GM12878 (cell line): ENCODE measurements at regions not wholly inside any gene's neighbourhood (a gene's known extent, or its start where the extent isn't known, plus 50 kb on each side); places are given as distances from the start of the nearest gene placed in this dataset.

Experiments
- ATAC-seq: fragments of 200-7000 bp; cut with Tn5 transposase; 3 replicates; pipeline ENCODE4 v1.9.1; 2020; ENCODE audit warnings: mild to moderate bottlenecking, moderate library complexity
- BruUV-seq: library from RNA; stranded (reverse); fragments of 400-500 nt; replicated peaks from 2 replicates; lab custom pipeline; 2021; lab: Mats Ljungman, UMichigan
- CTCF ChIA-PET: fragments of 300-600 bp; sonication (Branson Sonifier 250); formaldehyde crosslinking; extraction: SDS; loops from one replicate; lab custom pipeline; 2021; ENCODE audit warnings: inconsistent platforms; lab: Yijun Ruan, JAX
- POLR2A ChIA-PET: fragments of 350-600 bp; formaldehyde crosslinking; extraction: SDS; loops from one replicate; lab custom pipeline; 2021; ENCODE audit warnings: inconsistent platforms; lab: Charles Lee
- RAD21 ChIA-PET: fragments of 300-600 bp; sonication (Branson Sonifier 250); formaldehyde crosslinking; loops from one replicate; lab custom pipeline; 2023; ENCODE audit warnings: antibody characterized with exemption; ENCODE audit not compliant: unreplicated experiment; lab: Charles Lee
- SMC1A ChIA-PET: fragments of 300-600 bp; sonication (Branson Sonifier 250); formaldehyde crosslinking; loops from one replicate; lab custom pipeline; 2023; ENCODE audit not compliant: unreplicated experiment, uncharacterized antibody; lab: Charles Lee
- DNase-seq: peaks from one replicate; pipeline ENCODE4 v3.0.0-alpha.2; 2011; ENCODE audit warnings: low read depth, low spot score
- FAIRE-seq: peaks from 3 replicates; lab custom pipeline; 2011; peaks lifted over from hg19 to GRCh38; lab: Jason Lieb, UNC
- H2AFZ ChIP-seq: 2 replicates; pipeline ENCODE4 v1.6.0; 2011; ENCODE audit warnings: low read depth, low read length, control low read depth; ENCODE audit not compliant: control insufficient read depth
- H3K27ac ChIP-seq: 2 replicates; pipeline ENCODE4 v1.5.1; 2011; ENCODE audit warnings: control low read depth; ENCODE audit not compliant: control insufficient read depth, insufficient read depth
- H3K27me3 ChIP-seq, 2 experiments: replicated peaks in 1 of 2; 2 replicates each; pipeline versions ENCODE4 v1.6.0 to v1.6.1; 2011; ENCODE audit warnings: low read length in 1 of 2; ENCODE audit not compliant: control insufficient read depth in 2 of 2, insufficient read depth in 2 of 2
- H3K36me3 ChIP-seq, 2 experiments: 2 replicates each; pipeline ENCODE4 v1.5.1; 2011; ENCODE audit warnings: low read length in 1 of 2; ENCODE audit not compliant: control insufficient read depth in 2 of 2, insufficient read depth in 2 of 2
- H3K4me1 ChIP-seq: 2 replicates; pipeline ENCODE4 v1.6.1; 2011; ENCODE audit warnings: mild to moderate bottlenecking, low read length, moderate library complexity, mixed read lengths; ENCODE audit not compliant: control insufficient read depth, insufficient read depth
- H3K4me2 ChIP-seq: 2 replicates; pipeline ENCODE4 v1.6.0; 2011; ENCODE audit warnings: control low read depth; ENCODE audit not compliant: control insufficient read depth, insufficient read depth
- H3K4me3 ChIP-seq: fragments of 200-600 bp; sonication (generic); 2 replicates; pipeline ENCODE4 v1.5.1; 2016
- H3K79me2 ChIP-seq: 2 replicates; pipeline ENCODE4 v1.6.0; 2011; ENCODE audit warnings: low read length; ENCODE audit not compliant: control insufficient read depth, insufficient read depth
- H3K9ac ChIP-seq: 2 replicates; pipeline ENCODE4 v1.8.0; 2011; ENCODE audit warnings: low read length, control low read depth, mixed read lengths; ENCODE audit not compliant: control insufficient read depth, insufficient read depth
- H3K9me3 ChIP-seq: replicated peaks from 3 replicates; pipeline ENCODE4 v1.5.1; 2011; ENCODE audit warnings: mild to moderate bottlenecking, low read length; ENCODE audit not compliant: control insufficient read depth, insufficient read depth
- H4K20me1 ChIP-seq: 2 replicates; pipeline ENCODE4 v1.6.0; 2011; ENCODE audit not compliant: control insufficient read depth, insufficient read depth
- CEBPB ChIP-seq, 2 experiments: fragments of 150-350 bp in 1 of 2; IDR thresholded peaks; 2 replicates each; pipeline ENCODE4 v1.6.1; 2012 to 2014; ENCODE audit warnings: low read depth in 2 of 2, low read length in 2 of 2, borderline replicate concordance in 1 of 2, inconsistent platforms in 1 of 2
- CHD1 ChIP-seq: IDR thresholded peaks from 2 replicates; pipeline ENCODE4 v1.6.1; 2012; ENCODE audit warnings: low read depth, low read length, improper control_type of control experiment
- CHD4 ChIP-seq: fragments of 200-600 bp; sonication (generic); IDR thresholded peaks from 2 replicates; pipeline ENCODE4 v1.6.1; 2016; ENCODE audit warnings: mild to moderate bottlenecking
- EP300 ChIP-seq, 2 experiments: fragments of 150-350 bp in 1 of 2; IDR thresholded peaks; 2 replicates each; pipeline ENCODE4 v1.6.1; 2011 to 2012; ENCODE audit warnings: low read depth in 2 of 2, low read length in 2 of 2, borderline replicate concordance in 1 of 2, improper control_type of control experiment in 1 of 2, inconsistent platforms in 1 of 2; ENCODE audit not compliant: control insufficient read depth in 1 of 2
- EZH2 ChIP-seq: IDR thresholded peaks from 2 replicates; pipeline ENCODE4 v1.6.1; 2012; ENCODE audit warnings: low read depth, mild to moderate bottlenecking, control low read depth, inconsistent platforms, low read length, borderline replicate concordance; ENCODE audit not compliant: control insufficient read depth
- IRF4 ChIP-seq: IDR thresholded peaks from 2 replicates; pipeline ENCODE4 v1.6.1; 2011; ENCODE audit warnings: low read depth, low read length
- PRDM15 ChIP-seq: fragments of 450-650 bp; formaldehyde crosslinking; IDR thresholded peaks from 2 replicates; pipeline ENCODE4 v1.4.0; 2020; ENCODE audit warnings: mild to moderate bottlenecking, moderate library complexity
- SMC3 ChIP-seq: IDR thresholded peaks from 2 replicates; pipeline ENCODE4 v1.6.1; 2011; ENCODE audit warnings: low read length, improper control_type of control experiment, borderline replicate concordance
- TAF1 ChIP-seq: IDR thresholded peaks from 2 replicates; pipeline ENCODE4 v1.6.1; 2011; ENCODE audit warnings: mild to moderate bottlenecking, low read depth, low read length, borderline replicate concordance
- WGBS: methylation state at CpG from one replicate; pipeline ENCODE4 v1.1.6; 2016; ENCODE audit warnings: low lambda C conversion rate; ENCODE audit not compliant: insufficient replicate concordance, insufficient coverage; ENCODE audit errors: missing lambda C conversion rate; 5-methylcytosine and 5-hydroxymethylcytosine counted together
- in situ Hi-C: fragments of 300-500 bp; cut with MboI; formaldehyde crosslinking; loops from 9 replicates; pipeline ENCODE4 v1.14.3; 2018; ENCODE audit warnings: mixed read lengths
- intact Hi-C: fragments of 100-400 bp; cut with micrococcal nuclease; formaldehyde crosslinking; loops from one replicate; pipeline ENCODE4 v1.14.2; 2022; ENCODE audit not compliant: unreplicated experiment
- TF ChIP-seq, protein P1 (sequence below): fragments of 450-650 bp; IDR thresholded peaks from 2 replicates; pipeline ENCODE4 v1.6.1; 2017; ENCODE audit warnings: borderline replicate concordance

DNA sequence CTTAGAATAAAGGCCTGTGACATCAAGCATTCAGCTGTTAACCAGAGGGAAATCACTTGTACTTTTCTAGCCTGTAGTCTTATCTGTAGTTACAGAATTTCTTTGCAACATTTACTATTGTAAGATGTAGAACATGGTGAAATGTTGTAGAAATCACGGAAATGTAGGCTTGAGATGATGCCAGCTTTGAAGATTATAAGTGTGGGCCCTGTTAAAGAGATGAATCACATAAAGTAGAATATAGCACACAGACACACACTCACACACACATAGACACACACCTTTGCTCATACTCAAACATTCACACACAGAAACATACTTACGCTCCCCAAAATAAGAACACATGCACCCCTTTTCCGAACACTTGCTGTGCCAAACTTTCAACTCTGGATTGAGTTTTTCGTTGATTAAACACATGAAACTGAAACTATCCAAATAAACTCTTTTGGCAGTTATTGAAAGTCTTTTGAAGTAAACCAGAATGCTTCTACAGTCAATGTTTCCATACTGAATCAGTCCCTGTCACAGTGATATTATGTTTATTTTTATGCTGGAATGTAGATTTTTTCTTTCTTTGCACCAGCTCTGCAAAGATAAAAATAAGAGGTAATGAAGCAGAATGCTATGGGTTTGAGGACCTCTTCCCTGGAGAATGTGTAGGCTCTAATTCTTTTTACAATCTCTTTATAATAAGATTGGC is 230.3 kb upstream of the MEOX2 start:
- no peaks in the 10 kb centered on the region for H3K4me1 ChIP-seq
- H3K4me2 ChIP-seq, result no peak overlapping the region
- no peaks in the 10 kb centered on the region for H4K20me1 ChIP-seq
- in situ Hi-C loops, result no loop called here
- no peaks in the 10 kb centered on the region for H3K36me3 ChIP-seq
- POLR2A ChIA-PET, result no interaction called here
- CTCF ChIA-PET, result no interaction called here
- no TSS peak for BruUV-seq
- intact Hi-C loops, result no loop called here
- no peaks in the 10 kb centered on the region for H3K27me3 ChIP-seq
- no peak overlapping the region for H3K27ac ChIP-seq
- ATAC-seq, result no peak; the same call in 2 of the 3 replicates
- H2AFZ ChIP-seq, result no peak overlapping the region
- SMC1A ChIA-PET, result interaction anchor here (1.2 kb wide), 1 partner anchor 9 kb away, joined by 3 read pairs; no protein-coding TSS in a partner anchor
- H3K9ac ChIP-seq, result no peak overlapping the region
- no peaks in the 10 kb centered on the region for H3K79me2 ChIP-seq
- 37% methylated on average over 4 of the region's 4 CpGs for whole genome bisulfite sequencing
- TF ChIP-seq TAF1, result no peak
- TF ChIP-seq, protein P1, sequence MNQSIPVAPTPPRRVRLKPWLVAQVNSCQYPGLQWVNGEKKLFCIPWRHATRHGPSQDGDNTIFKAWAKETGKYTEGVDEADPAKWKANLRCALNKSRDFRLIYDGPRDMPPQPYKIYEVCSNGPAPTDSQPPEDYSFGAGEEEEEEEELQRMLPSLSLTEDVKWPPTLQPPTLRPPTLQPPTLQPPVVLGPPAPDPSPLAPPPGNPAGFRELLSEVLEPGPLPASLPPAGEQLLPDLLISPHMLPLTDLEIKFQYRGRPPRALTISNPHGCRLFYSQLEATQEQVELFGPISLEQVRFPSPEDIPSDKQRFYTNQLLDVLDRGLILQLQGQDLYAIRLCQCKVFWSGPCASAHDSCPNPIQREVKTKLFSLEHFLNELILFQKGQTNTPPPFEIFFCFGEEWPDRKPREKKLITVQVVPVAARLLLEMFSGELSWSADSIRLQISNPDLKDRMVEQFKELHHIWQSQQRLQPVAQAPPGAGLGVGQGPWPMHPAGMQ, result no peak
- no peak for TF ChIP-seq EP300 (IDR thresholded peaks at IDR 0.05; ENCODE audit: borderline replicate concordance in 1 of 2, control insufficient read depth in 1 of 2, low read depth in 2 of 2, low read length in 2 of 2)
- TF ChIP-seq CHD1, result no peak
- TF ChIP-seq CEBPB (IDR thresholded peaks at IDR 0.05; ENCODE audit: borderline replicate concordance in 1 of 2, low read depth in 2 of 2, low read length in 2 of 2), result no peak
- TF ChIP-seq CHD4, result no peak
- no peak for TF ChIP-seq SMC3
- TF ChIP-seq IRF4, result no peak
- no peak for TF ChIP-seq PRDM15 (CRISPR knock-in tag)
- no peak for TF ChIP-seq EZH2
- no peak overlapping the region for H3K4me3 ChIP-seq
- DNase-seq, result no peak
- no peaks in the 10 kb centered on the region for H3K9me3 ChIP-seq
- RAD21 ChIA-PET, result no interaction called here
- FAIRE-seq, result no peak
